ENCODE measurements at regions not wholly inside any gene's neighbourhood (a gene's known extent, or its start where the extent isn't known, plus 50 kb on each side); places are given as distances from the start of the nearest gene placed in this dataset.
"Not testable (repeated sequence)": the region's sequence is repeated elsewhere in the genome, so short reads cannot be mapped to it uniquely, and the experiment has no call there.

DNA sequence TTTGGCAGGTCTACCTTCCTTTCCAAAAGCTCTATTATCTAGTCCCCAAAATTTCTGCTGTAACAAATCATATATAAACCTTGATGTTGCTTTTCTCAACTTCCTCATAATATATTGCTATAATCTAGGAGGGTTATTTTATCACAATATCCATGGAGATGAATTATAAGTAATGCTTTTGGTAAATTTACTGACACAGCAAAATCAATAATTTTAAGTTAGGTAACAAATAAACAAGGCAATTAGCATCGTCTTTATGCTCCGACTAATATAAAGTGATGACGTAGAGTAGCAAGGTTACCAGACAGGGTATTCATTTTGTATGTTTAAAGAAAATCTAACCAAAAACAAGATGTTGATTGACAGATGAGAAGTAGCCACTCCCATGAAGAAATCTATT lies 132.3 kb upstream of the ST8SIA4 start:
- no peak for DNase-seq (ENCODE audit: low spot score)

DNA sequence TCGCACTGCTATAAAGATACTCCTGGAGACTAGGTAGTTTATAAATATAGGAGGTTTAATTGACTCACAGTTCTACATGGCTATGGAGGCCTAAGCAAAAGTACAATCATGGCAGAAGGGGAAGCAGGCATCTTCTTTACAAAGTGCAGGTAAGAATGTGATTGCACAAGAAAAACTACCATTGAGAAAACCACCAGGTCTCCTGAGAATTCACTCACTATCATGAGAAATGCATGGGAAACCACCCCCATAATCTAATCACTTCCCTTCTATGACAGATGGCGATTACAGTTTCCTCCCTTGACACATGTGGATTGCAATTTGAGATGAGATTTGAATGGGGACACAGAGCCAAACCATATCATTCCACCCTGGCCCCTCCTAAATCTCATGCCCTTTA lies 121.2 kb upstream of the ST8SIA4 start:
- no peak for DNase-seq (ENCODE audit: low spot score)

DNA sequence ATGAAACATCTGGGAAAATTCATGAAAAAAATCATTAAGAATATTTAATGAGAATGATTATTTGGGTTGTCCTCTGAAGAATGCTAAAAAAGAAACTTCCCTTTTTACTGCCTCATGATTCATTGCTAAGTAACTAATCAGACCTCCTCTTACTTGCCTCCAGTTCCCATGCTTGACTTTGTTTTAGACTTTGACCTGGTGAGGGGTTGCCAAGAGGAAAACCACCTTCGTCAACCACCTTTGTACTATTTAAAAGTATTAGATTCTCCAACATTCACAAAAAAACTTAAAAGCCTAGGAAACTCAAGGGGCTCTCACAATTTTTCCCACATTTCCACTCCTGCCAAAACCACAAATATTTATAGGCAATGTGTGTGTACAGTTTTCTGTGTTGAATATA lies 115.2 kb upstream of the ST8SIA4 start:
- DNase-seq (ENCODE audit: low spot score): no peak

DNA sequence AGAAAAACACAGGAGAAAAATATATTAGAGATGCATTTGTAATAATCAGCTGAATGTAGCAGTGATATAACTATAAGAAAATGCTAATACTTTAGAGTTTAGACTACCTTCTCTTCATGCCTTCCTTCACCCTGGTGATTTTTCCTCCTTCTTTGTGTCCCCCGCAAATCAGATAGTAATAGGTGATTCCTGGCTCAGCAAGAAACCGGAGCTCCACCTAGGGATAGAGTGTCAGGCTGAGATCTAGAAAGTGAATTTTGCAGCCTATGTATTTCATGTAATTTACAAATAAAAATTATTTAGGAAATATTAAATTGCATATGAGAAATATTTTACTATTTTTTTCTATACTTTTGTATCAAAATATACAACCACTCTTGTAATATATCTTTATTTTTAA lies 109.8 kb upstream of the ST8SIA4 start:
- no peak for DNase-seq (ENCODE audit: low spot score)

DNA sequence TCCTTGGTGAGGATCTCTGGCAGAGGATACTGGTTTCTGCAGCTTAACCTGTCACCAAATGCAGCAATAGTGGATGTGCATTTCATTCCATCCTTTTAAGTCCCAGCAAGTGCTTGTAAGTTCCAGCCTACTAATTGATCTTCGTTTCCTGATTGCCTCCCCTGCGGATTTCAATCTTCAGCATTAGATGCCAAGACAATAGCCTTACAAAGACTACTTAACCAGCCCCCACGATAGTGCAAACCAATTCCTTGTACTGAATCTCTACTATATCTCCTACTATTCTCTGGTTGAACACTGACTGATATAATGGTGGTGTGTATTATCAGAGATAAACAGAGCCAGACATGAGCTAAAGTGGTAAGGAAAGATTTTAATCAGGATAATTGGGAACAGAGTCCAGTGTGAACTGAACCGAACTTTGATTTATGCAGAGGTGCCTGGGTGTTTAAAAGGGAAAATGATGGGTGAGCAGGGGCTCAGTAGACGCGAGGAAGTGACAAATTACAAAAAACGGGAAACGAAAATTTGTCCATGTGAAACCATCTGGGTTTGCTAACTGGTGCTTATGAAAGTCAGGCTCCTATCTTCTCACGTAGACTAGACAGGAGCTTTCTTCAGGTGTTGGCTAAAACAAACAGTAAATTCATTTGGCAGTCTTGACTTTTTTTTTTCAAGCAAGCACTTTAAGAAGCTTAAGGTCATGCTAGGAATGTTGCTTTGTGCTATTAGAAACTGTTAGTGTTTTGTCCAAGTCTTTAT lies 106.9 kb upstream of the ST8SIA4 start:
- DNase-seq (ENCODE audit: low spot score): no peak

DNA sequence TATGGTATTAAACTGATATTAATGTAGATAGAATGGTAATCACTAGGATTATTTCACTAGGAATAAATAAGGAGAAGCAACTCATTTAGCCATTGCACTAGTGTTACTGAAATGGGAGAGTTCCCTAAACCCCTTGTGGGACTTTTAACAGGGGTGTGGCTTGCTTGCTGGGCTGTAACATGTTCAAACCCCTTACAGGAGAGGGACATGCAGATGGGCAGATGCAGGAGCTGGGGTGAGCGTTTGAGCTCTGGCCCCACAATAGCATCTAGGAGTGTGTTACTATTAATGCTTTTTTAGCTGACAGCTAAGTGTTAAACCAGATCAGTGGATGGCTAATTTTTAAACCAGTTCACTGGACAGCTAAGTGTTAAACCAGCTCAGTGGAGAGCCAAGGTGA lies 89.3 kb upstream of the ST8SIA4 start:
- no peak for DNase-seq (ENCODE audit: low spot score)

DNA sequence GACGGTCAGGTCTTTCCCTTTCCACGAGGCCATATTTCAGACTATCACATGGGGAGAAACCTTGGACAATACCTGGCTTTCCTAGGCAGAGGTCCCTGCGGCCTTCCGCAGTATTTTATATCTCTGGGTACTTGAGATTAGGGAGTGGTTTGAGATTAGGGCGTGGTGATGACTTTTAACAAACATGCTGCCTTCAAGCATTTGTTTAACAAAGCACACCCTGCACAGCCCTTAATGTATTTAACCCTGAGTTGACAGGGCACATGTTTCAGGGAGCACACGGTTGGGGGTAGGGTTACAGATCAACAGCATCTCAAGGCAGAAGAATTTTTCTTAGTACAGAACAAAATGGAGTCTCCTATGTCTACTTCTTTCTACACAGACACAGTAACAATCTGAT lies 80.5 kb upstream of the ST8SIA4 start:
- DNase-seq (ENCODE audit: low spot score): not testable (repeated sequence)

DNA sequence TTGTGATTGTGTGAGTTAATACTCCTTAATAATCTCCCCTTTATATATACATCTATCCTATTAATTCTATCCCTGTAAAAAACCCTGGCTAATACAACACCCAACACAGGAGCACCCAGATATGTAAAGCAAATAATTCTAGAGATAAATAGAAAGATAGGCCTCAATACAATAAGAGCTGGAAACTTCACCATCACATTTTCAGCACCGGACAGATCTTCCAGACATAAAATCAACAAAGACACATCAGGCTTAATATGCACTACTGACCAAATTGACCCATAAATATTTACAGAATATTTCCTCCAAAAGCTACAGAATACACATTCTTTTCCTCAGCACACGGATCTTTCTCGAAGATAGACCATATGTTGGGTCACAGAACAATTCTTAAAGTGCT lies 71.0 kb upstream of the ST8SIA4 start:
- DNase-seq (ENCODE audit: low spot score): no peak

DNA sequence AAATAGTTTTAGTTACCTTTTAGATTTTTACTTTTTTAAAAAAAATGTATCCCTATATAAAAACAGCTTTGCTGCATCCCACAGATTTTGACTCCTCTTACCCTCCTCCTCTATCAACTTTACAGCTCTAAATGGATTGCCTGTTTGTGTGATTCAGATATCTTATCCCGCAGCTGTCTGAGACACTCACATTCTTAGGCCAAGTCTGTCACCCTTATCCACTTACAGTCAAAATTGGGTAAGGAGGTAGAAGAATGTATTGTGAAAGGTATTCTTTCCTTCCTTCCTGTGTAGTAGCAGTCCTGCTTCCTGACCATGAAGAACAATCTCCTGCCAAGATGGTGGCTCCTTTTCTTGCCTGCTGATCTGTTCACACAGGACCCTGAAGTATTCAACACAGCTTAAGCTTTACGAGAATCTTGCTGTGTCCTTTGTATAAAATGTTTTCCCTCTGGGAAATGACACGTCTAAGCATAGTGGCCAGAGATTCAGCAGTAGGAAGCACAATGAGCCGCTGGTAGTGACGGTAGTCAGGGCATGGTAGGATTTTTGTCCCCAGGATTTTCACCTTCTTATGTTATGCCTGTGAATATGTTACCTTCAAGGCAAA lies 67.7 kb upstream of the ST8SIA4 start:
- no peak for DNase-seq (ENCODE audit: low spot score)

DNA sequence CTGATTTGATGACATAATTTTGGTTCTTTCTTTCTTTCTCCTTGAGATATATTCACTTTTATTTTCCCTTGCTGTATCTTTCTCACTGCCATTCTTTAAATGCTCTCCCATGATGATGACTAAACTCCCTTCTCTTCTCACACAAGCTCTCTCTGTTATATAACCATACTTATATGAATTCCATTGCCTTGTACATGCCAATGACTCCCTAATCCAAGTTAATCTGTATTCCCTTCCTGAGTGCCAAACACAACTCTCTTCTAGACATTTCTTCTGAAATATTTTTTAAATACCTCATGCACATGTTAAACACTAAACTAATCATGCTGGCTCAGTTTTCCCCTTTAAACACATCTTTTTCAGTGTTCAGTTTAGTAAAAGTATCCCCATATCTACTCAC lies 62.2 kb upstream of the ST8SIA4 start:
- no peak for DNase-seq (ENCODE audit: low spot score)
